AG04449 (cell line): ENCODE measurements at regions not wholly inside any gene's neighbourhood (a gene's known extent, or its start where the extent isn't known, plus 50 kb on each side); places are given as distances from the start of the nearest gene placed in this dataset.

Source experiments
- CTCF ChIA-PET: fragments of 350-600 bp; formaldehyde crosslinking; extraction: SDS; loops from one replicate; lab custom pipeline; 2021; ENCODE audit warnings: antibody characterized with exemption; lab: Yijun Ruan, JAX
- POLR2A ChIA-PET: fragments of 400-600, 350-600 bp; formaldehyde crosslinking; extraction: SDS; loops from one replicate; lab custom pipeline; 2020; ENCODE audit warnings: antibody characterized with exemption, inconsistent platforms; lab: Yijun Ruan, JAX
- DNase-seq: peaks from one replicate; pipeline ENCODE4 v3.0.0-alpha.2; 2010; ENCODE audit warnings: low read depth, low spot score
- H3K4me3 ChIP-seq: 2 replicates; pipeline ENCODE4 v1.5.1; 2011; ENCODE audit warnings: low read depth, mild to moderate bottlenecking, control low read depth, low read length
- TF ChIP-seq, protein P1 (sequence below): IDR thresholded peaks from one replicate; pipeline ENCODE4 v1.5.1; 2011; ENCODE audit warnings: mild to moderate bottlenecking, moderate library complexity, low read length, control low read depth, inconsistent platforms; ENCODE audit not compliant: insufficient read depth; ENCODE audit errors: missing control alignments

GRCh38 chr9:30125881-30126280 is 2258.6 kb upstream of the ACO1 start:
- TF ChIP-seq, protein P1, sequence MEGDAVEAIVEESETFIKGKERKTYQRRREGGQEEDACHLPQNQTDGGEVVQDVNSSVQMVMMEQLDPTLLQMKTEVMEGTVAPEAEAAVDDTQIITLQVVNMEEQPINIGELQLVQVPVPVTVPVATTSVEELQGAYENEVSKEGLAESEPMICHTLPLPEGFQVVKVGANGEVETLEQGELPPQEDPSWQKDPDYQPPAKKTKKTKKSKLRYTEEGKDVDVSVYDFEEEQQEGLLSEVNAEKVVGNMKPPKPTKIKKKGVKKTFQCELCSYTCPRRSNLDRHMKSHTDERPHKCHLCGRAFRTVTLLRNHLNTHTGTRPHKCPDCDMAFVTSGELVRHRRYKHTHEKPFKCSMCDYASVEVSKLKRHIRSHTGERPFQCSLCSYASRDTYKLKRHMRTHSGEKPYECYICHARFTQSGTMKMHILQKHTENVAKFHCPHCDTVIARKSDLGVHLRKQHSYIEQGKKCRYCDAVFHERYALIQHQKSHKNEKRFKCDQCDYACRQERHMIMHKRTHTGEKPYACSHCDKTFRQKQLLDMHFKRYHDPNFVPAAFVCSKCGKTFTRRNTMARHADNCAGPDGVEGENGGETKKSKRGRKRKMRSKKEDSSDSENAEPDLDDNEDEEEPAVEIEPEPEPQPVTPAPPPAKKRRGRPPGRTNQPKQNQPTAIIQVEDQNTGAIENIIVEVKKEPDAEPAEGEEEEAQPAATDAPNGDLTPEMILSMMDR, result no peak
- H3K4me3 ChIP-seq, result no peak overlapping the region
- CTCF ChIA-PET, result no interaction called here
- POLR2A ChIA-PET, result no interaction called here
- no peak for DNase-seq

- ChIA-PET CTCF (no interaction called here), POLR2A (no interaction called here)
- TF ChIP-seq, protein P1, result no peak
- no peak overlapping the region for H3K4me3 ChIP-seq
- no peak for DNase-seq
Measured at GRCh38 chr9:30127371-30127770, 2257.1 kb upstream of the ACO1 start.

GRCh38 chr9:30140407-30140806 is 2244.0 kb upstream of the ACO1 start:
- POLR2A ChIA-PET, result no interaction called here
- H3K4me3 ChIP-seq, result no peak overlapping the region
- TF ChIP-seq, protein P1, result no peak
- no peak for DNase-seq
- CTCF ChIA-PET, result no interaction called here

- ChIA-PET POLR2A (no interaction called here), CTCF (no interaction called here)
- no peak for DNase-seq
- no peak overlapping the region for H3K4me3 ChIP-seq
- TF ChIP-seq, protein P1, result no peak
Measured at GRCh38 chr9:30160570-30160969, 2223.9 kb upstream of the ACO1 start.

GRCh38 chr9:30172206-30172605 is 2212.2 kb upstream of the ACO1 start:
- ChIA-PET POLR2A (no interaction called here), CTCF (no interaction called here)
- no peak for DNase-seq
- TF ChIP-seq, protein P1, result no peak
- no peak overlapping the region for H3K4me3 ChIP-seq

DNA sequence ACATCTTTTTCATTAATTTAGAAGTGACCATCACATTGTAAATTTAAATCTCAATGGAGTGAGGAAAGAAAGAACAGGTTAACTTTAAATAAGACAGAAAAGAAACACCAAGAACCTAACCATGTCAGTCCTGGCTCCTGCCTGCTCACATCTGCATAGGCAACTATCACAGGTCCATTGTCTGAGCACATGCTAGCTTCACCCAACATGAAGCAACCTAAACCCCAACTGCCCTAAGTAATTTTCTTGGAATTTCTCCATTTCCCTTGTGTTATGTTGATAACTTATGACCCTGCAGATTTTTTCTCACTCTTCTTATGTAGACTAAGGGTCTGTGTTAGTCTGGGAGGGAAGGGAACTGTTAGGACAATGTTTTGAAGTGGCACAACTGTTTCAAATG is 2205.8 kb upstream of the ACO1 start:
- CTCF ChIA-PET, result no interaction called here
- POLR2A ChIA-PET, result no interaction called here
- DNase-seq, result no peak
- H3K4me3 ChIP-seq, result no peak overlapping the region
- TF ChIP-seq, protein P1, result no peak

DNA sequence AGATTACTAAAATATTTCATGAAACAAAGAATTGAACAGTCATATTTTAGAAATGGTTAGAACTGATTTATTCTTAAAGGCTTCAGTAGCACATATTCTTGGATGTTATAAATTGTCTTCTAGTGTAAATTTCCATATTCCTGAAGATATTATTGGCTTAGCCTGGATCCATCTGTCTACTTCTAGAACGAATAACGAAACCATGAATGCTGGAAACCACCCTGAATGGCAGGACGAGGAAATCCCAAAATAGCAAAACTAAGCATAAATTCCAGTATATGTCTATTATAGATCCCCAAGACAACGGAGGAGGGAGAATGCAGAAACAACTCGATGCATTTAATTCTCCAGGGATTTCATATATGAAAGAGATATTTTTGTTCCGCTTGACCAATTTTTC is 2191.0 kb upstream of the ACO1 start:
- DNase-seq, result no peak
- ChIA-PET CTCF (no interaction called here), POLR2A (no interaction called here)
- TF ChIP-seq, protein P1, result no peak
- H3K4me3 ChIP-seq, result no peak overlapping the region
